Fibroblast of skin of right quadriceps (primary cell): ENCODE measurements at regions not wholly inside any gene's neighbourhood (a gene's known extent, or its start where the extent isn't known, plus 50 kb on each side); places are given as distances from the start of the nearest gene placed in this dataset.
"Not testable (repeated sequence)": the region's sequence is repeated elsewhere in the genome, so short reads cannot be mapped to it uniquely, and the experiment has no call there.

Experiments used
- DNase-seq: peaks from one replicate; pipeline ENCODE4 v3.0.0-alpha.2; 2013

DNA sequence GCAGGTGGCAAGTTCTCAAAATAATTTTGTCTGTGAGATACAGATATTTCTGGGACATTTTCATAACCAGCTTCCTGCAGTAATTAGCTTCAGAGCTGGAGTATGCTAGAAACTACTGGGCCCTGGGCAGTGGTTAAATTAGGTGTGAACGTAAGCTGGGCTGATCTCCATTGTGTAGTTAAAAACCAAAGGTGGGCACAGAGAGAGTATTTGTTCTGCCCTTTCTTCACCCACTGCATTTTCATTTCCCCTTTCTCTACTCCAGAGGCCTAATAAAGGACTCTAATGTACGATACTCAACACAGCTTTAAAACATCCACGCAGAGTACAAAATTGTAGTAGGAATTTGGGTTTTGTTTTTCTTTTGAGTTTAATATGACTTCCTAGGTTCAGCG, 252.7 kb downstream of the SPRY1 start:
- no peak for DNase-seq

DNA sequence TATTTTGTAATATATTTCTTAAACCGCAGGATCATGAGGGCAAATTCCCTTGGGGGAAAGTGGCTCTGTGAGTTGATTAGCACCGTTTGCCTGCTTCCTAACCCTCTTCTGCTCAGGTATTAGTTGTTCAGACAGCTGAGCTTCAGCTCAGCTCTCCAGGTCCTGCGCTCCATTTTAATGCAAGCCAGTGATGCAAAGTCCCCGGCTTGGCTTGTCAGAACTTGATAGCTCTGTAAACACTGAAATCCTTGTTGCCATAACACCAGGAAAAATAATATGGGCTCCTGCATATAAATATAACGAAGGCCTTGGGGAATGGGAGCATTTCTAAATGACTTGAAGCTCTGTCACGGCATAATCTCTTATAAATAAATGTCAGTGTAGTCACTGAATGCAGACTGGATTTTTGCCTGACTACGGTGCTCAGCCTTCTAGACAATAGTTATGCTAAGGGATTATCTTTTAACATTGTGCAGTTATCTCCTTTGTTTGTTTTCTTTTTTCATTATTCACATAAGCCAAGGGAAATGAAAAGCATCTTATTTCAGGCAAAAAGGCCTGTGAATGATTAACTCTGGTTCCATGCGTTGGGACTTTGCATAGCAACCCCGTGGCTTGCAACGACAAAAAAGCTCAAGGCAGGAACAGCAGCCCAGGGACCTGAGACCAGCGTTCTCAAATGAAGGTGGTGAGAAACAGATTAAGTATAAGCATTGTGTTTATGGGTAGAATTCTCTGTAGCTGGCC, 253.2 kb downstream of the SPRY1 start:
- DNase-seq, result peak; percentile 71

GRCh38 chr4:123651066-123651465, 254.5 kb downstream of the SPRY1 start:
- DNase-seq, result no peak

DNA sequence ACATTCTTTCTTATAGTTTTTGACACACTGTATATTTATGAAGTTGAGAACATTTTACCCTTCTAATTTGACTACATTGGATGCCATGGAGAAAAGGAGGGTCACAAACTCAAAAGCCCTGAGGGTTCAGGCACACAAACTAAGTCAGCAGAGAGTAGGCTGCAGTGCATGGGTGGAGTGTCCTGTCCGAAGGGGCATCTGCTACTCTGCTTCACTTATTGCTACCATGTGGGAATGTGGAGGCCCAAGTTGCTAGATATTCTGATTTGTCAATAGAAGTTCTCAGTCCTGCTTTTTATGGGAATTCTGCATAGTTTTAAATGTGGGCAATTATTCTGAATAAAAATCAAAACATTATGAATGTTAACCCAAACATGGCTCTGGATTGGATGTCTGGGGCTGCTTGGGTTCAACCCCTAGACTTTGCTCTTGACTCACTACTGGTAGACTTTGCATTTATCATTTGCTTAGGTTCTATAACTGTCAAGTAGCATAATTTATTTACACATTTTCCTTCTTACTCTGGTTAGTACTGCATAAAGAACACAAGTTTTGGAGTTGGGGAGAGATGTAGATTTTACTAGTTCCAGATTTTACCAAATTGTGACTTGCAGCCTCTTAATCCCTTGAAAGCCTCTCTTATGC, 255.1 kb downstream of the SPRY1 start:
- no peak for DNase-seq

DNA sequence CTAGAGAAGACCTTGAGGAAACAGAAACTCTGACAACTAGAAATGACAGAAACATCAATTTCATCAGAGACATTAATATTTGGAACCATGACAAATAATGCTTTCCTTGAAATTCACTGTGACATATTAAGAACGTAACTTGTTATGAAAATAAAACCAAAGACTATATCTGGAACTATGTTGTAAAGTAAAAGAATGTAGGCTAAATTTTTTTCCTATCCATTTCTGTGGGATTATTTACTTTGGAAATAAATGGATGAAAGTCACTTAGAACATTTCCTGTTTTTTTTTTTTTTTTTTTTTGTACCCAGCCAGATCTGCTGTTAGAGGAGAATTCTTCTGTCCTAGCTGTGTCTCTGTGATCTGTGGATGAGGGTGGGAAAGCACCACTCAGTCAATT, 255.9 kb downstream of the SPRY1 start:
- no peak for DNase-seq

- no peak for DNase-seq
Observed at GRCh38 chr4:123653236-123653635, 256.6 kb downstream of the SPRY1 start.

DNA sequence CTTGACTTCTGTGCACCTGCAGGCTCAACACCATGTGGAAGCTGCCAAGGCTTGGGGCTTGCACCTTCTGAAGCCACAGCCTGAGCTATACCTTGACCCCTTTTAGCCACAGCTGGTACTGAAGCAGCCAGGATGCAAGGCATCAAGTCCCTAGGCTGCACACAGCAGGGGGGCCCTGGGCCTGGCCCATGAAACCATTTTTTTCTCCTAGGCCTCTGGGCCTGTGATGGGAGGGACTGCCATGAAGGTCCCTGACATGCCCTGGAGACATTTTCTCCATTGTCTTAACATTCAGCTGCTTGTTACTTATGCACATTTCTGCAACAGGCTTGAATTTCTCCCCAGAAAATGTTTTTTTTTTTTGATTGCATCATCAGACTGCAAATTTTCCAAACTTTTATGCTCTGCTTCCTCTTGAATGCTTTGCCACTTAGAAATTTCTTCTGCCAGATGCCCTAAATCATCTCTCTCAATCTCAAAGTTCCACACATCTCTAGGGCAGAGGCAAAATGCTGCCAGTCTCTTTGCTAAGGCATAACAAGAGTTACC, 260.2 kb downstream of the SPRY1 start:
- DNase-seq, result not testable (repeated sequence)

- DNase-seq, result not testable (repeated sequence)
Observed at GRCh38 chr4:123657606-123658005, 261.0 kb downstream of the SPRY1 start.

GRCh38 chr4:123659262-123659661, 262.7 kb downstream of the SPRY1 start:
- no peak for DNase-seq

DNA sequence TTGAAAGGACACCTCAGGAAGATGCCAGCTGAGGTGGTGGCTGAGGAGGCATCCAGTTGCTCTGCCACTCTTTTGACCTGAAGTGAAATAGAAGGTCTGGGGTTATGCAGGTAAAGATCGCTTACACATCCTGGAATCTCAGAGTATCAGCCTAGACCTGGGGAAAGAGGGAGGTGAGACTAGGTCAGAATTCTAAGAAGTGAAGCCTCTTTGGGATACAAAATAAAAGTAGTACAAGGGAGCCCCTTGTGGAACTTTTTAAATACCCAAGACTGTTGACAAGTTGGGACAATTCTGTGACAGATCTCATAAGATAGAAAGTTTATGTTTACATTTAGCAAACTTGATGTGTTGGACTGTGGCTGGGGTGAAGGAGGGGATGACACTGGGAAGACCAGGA, 263.1 kb downstream of the SPRY1 start:
- no peak for DNase-seq

DNA sequence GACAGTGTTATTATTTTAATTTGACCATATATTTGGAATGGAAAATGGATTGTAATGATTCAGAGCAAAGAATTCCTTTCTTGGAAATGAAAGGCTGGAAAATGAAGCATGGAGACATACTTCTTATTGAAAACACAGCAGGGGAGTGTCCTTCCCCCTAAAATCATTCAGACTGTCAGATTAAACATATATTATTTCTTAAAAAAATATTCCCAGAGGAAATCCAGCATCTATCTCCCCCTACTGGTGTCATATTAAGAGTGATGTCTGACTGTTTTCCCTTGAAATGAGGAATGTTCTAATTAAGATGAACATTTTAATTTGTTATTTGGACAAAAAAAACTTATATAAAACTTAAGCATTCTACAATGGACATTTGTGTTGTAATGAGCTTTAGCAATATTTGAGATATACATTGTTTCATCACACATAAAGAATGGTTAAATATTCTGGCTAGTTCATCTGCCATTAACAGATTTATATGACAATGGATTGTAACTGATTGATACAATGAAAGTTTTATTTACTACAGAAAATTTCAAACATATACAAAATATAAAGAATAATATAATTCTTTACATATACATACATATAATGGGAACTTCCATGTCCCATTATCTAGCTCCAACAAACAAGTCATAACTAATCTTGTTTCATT, 264.6 kb downstream of the SPRY1 start:
- peak; percentile 36 for DNase-seq

DNA sequence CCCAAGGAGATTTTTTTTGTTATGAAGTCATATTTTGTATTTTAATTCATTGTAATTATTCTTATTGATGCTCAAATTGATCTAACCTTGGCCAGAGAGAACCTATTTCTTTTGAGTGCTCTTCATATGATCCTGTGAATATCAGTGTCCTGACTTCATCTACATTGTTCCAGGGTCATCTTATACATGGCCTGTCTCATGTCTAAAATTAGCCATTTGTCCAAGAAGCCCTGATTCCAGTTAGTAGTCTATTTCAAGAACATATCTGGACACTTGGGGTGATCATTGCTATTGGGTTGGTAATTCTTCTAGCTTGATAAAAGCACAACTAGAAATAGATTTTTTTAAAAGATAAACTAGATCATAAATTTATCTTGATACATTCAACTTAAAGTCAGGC, 266.2 kb downstream of the SPRY1 start:
- DNase-seq, result no peak

GRCh38 chr4:123666486-123666885, 269.9 kb downstream of the SPRY1 start:
- no peak for DNase-seq

GRCh38 chr4:123667496-123667895, 270.9 kb downstream of the SPRY1 start:
- peak; percentile 68 for DNase-seq

DNA sequence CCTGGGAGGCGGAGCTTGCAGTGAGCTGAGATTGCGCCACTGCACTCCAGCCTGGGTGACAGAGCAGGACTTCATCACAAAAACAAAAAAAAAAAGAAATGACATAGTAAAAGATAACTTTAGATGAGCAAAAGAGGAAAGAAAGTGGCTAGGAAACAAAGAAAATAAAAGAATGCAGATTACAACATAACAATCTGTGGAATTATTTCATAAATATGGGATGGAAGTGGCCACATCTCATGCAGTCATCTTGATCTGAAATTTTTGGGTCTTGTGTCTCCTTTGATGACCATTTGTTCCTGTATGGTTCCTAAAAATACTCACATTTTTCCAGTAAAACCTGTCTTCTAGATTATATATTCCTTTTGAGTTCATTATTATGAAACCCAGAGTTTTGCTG, 271.4 kb downstream of the SPRY1 start:
- no peak for DNase-seq

DNA sequence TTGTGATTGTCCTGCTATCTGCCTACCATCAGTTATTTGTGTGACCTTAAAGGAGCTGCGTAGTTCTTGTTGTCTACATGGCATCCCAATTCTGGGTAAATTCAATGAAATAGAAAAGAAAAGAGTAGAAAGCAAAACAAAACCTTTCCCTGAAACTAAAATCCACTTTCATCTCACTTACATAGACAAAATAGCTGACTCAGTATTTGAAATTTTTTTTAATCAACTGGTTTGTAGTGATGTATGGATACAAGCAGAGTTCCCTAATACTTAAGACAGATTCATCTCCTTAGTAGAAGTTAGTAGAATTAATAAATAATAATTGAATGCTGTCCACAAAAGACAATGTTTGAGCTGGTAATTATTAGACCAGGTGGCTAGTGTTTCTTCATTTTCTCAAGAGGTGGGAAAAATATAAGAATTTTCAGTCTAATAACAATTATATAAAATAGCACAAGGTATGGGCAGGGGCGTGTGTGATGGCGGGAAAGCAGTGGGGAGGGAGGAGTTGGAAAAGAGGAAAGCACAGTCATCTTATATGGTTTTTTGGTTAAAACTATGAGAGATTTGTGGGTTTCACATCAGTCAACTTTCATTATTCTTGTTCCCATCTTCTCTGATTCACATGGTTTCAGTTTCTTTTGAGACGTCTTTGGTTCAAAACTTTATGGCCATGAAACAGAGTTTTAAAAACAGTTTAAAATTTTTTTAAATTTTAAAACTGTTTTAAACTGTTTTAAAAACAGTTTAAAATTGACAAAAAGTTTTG, 275.2 kb downstream of the SPRY1 start:
- DNase-seq, result no peak

GRCh38 chr4:123672987-123673386, 276.4 kb downstream of the SPRY1 start:
- DNase-seq, result no peak

- peak; percentile 46 for DNase-seq
Observed at GRCh38 chr4:123673971-123674370, 277.4 kb downstream of the SPRY1 start.

DNA sequence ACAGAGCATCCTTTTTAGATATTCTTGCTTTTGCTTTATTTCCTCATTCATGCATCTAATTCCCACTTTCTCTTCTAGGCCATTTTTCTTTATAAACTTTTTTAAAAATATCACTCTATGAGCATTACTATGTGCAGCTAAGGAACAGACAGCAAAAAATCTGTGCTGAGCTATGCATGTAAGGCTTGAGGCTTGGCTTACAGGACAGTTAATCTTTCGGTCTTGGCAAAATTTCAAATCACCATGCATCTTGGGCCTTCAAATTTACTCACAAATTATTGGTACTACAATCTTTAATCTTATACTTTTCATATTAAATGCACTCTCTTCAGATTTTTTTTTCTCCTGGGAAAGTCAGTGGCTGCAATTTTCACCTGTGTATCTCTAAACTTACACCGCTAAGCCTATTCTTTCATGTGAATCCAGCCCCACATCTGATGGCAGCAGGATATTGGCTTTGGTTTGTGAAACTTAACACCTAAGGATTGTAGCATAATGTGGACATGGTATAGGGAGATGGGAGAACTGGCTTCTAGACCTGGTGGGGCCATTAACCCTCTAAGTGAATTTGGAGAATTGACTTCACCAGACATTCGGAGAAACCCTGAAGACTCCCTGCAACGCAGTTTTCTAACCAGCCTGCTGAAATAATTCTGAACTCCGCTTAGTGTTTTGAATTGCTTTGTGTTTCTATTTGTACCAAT, 278.3 kb downstream of the SPRY1 start:
- DNase-seq, result no peak

DNA sequence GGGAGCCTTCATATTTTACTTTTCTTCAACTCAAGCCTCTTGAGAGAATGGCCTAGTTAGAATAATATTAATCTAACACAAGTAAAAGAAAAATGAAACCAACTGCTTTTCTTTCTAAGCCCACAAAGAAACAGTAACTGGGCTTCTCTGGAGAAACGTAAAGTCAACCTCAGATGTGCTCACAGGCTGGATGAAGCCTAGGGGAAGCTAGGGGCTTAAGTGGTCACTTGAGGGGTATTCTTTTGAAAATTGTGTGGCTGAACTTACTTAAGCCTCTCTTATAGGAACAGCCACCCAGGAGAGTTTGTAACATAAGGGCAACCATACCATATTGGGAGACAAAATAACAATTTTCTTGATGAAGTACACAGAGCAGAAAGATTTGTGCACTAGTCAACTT, 279.0 kb downstream of the SPRY1 start:
- DNase-seq, result no peak

DNA sequence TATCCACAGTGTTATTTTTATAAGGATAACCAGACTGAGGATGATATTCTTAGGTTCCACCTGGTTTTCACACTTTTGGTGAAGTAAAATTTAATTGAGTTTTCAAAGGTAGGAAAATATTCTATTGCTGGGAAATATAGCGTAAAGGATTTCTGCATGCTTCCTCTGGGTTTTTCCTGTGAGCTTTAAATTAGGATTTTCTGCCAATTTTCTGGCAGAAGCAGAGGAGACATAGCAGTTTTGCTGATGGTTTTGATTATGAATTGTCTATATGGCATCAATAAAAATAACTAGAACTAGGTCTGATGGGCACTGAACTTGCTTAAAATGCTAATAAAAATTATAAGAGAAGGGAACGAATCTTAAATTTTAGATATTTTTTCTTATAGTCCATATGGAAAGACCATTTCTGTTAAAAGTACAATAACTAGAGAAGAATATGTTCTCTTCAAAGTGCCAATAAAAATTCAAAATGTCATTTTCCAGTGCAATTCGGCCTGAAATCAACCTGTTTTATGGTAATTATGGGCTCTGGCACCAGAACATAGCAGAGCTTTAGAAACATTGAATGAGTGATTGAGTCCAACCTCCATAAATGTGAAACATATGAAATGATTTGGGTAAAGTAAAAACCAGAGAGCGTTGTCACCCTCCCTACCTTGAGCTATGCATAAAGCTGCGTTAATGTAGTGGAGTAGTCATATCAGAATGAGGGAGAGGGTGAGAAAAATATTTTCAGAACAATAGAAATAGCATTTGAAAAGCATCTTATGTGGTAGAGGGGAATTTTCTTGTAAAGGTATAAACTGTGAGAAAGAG, 279.7 kb downstream of the SPRY1 start:
- no peak for DNase-seq

DNA sequence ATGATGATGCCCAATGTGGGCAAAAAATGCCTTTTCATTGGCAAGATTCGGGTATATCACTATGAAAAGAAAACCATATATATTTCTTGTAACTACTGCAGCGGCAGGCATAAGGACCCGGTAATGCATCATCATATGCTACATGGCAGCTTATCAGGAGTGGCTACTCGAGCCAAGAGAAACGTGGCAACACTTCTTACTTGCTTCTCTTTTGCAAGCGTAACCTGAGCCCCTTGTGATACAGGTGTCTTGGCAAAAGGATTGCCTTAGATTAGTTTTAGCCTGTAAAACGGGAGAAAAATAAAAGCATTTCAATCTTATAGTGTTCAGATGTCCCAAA, 280.3 kb downstream of the SPRY1 start:
- no peak for DNase-seq
